Tibial nerve (tissue), 4 donors: ENCODE measurements at regions not wholly inside any gene's neighbourhood (a gene's known extent, or its start where the extent isn't known, plus 50 kb on each side); places are given as distances from the start of the nearest gene placed in this dataset.

ENCODE experiments used
- EP300 ChIP-seq, 2 donors: sonication (generic); formaldehyde crosslinking; IDR thresholded peaks; one replicate each; pipeline ENCODE4 v1.6.1; 2017; ENCODE audit warnings: antibody characterized with exemption in 2 of 2, mild to moderate bottlenecking in 1 of 2
- POLR2A ChIP-seq, 2 donors: fragments of 450-650 bp; IDR thresholded peaks; one replicate each; pipeline ENCODE4 v1.6.1; 2017; ENCODE audit warnings: antibody characterized with exemption in 2 of 2, mild to moderate bottlenecking in 2 of 2, moderate library complexity in 2 of 2
- TF ChIP-seq, protein P1 (sequence below), 5 experiments: fragments of 200-600 bp in 3 of 5; fragments of 450-650 bp in 2 of 5; sonication (generic) in 3 of 5; IDR thresholded peaks; one replicate each; pipeline ENCODE4 v1.5.1; 2016 to 2019; ENCODE audit warnings: antibody characterized with exemption in 5 of 5, mild to moderate bottlenecking in 3 of 5, moderate library complexity in 2 of 5

DNA sequence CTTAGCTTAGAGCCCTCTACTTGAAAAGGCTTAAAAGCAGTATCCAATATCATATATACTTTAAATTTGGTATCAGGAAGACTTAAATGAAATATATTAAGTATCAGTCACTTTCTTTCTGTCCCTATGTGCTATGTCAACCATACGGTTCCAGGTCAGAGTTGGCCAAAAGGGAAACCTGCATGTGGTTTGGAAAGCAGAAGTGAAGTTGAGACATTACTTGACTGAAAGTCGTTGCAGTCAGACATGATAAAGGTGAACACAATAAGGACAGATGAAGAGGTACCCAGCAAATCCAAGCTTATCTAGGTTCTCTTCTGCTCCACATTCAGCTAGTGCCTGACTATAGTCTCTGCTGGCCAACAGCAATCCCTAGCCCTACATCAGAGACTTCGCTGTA is 336.8 kb downstream of the KCNA4 start:
- TF ChIP-seq, protein P1, sequence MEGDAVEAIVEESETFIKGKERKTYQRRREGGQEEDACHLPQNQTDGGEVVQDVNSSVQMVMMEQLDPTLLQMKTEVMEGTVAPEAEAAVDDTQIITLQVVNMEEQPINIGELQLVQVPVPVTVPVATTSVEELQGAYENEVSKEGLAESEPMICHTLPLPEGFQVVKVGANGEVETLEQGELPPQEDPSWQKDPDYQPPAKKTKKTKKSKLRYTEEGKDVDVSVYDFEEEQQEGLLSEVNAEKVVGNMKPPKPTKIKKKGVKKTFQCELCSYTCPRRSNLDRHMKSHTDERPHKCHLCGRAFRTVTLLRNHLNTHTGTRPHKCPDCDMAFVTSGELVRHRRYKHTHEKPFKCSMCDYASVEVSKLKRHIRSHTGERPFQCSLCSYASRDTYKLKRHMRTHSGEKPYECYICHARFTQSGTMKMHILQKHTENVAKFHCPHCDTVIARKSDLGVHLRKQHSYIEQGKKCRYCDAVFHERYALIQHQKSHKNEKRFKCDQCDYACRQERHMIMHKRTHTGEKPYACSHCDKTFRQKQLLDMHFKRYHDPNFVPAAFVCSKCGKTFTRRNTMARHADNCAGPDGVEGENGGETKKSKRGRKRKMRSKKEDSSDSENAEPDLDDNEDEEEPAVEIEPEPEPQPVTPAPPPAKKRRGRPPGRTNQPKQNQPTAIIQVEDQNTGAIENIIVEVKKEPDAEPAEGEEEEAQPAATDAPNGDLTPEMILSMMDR (IDR thresholded peaks at IDR 0.05), result no peak
- no peak for TF ChIP-seq EP300 (IDR thresholded peaks at IDR 0.05)
- no peak for TF ChIP-seq POLR2A (IDR thresholded peaks at IDR 0.05)
